Fibroblast of pulmonary artery (primary cell): ENCODE measurements at regions not wholly inside any gene's neighbourhood (a gene's known extent, or its start where the extent isn't known, plus 50 kb on each side); places are given as distances from the start of the nearest gene placed in this dataset.

Experiments used
- DNase-seq: peaks from one replicate; pipeline ENCODE4 v3.0.0-alpha.2; 2010; ENCODE audit warnings: low read depth
- H3K4me3 ChIP-seq: replicated peaks from 2 replicates; pipeline ENCODE4 v1.5.1; 2011; ENCODE audit warnings: low read depth, mild to moderate bottlenecking, control low read depth, low read length, moderate library complexity
- CTCF ChIP-seq: IDR thresholded peaks from 2 replicates; pipeline ENCODE4 v1.5.1; 2011; ENCODE audit warnings: mild to moderate bottlenecking, control low read depth, low read length, inconsistent platforms; ENCODE audit errors: missing control alignments

- no peak for TF ChIP-seq CTCF
- H3K4me3 ChIP-seq, result no peak overlapping the region
- no peak for DNase-seq
These were observed 127.1 kb downstream of the CTTN start for GRCh38 chr11:70525466-70525865.

- no peak for TF ChIP-seq CTCF
- no peak for DNase-seq
- no peak overlapping the region for H3K4me3 ChIP-seq
These were observed 128.1 kb downstream of the CTTN start for GRCh38 chr11:70526116-70527045.

GRCh38 chr11:70527046-70527395 lies 128.7 kb downstream of the CTTN start:
- TF ChIP-seq CTCF, result no peak
- H3K4me3 ChIP-seq, result no peak overlapping the region
- no peak for DNase-seq

- H3K4me3 ChIP-seq, result no peak overlapping the region
- DNase-seq, result no peak
- TF ChIP-seq CTCF, result no peak
These were observed 129.2 kb downstream of the CTTN start for GRCh38 chr11:70527429-70528045.

GRCh38 chr11:70528046-70528793 lies 129.9 kb downstream of the CTTN start:
- DNase-seq, result no peak
- no peak for TF ChIP-seq CTCF
- no peak overlapping the region for H3K4me3 ChIP-seq

- no peak for DNase-seq
- no peak overlapping the region for H3K4me3 ChIP-seq
- no peak for TF ChIP-seq CTCF
These were observed 130.7 kb downstream of the CTTN start for GRCh38 chr11:70528794-70529580.
